GM13977 (cell line): ENCODE measurements at regions not wholly inside any gene's neighbourhood (a gene's known extent, or its start where the extent isn't known, plus 50 kb on each side); places are given as distances from the start of the nearest gene placed in this dataset.

Experiments
- DNase-seq: peaks from one replicate; pipeline ENCODE4 v3.0.0; 2012; ENCODE audit warnings: low spot score
- CTCF ChIP-seq: IDR thresholded peaks from 2 replicates; pipeline ENCODE4 v1.5.1; 2012; ENCODE audit warnings: mild to moderate bottlenecking, control low read depth; ENCODE audit not compliant: insufficient read depth; ENCODE audit errors: extremely low read depth, missing control alignments
- in situ Hi-C: fragments of 300-500 bp; cut with MboI; formaldehyde crosslinking; loops from one replicate; pipeline ENCODE4 v1.12.0; 2022; ENCODE audit warnings: low sequenced_read_pairs, low pct_unique_long_range_greater_than_20kb, mixed read lengths, inconsistent platforms; ENCODE audit not compliant: unreplicated experiment

DNA sequence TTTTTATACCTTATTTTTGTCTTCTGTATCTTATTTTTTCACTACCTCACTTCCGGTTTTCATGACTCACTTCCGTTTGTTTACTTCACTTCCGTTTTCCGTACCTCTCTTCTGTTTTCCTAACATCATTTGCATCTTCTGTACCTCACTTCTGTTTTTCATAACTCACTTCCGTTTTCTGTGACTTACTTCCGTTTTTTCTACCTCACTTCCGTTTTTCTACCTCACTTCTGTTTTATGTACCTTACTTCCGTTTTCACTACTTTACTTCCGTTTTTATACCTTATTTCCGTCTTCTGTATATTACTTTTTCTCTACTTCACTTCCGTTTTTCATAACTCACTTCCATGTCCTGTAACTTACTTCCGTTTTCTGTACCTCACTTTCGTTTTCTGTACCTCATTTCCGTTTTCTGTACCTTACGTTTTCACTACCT, 492.5 kb upstream of the AKR1E2 start:
- in situ Hi-C loops: no loop called here
- no peak for TF ChIP-seq CTCF
- no peak for DNase-seq

GRCh38 chr10:4332764-4333458, 493.1 kb upstream of the AKR1E2 start:
- no peak for DNase-seq
- in situ Hi-C loops: no loop called here
- TF ChIP-seq CTCF: no peak

DNA sequence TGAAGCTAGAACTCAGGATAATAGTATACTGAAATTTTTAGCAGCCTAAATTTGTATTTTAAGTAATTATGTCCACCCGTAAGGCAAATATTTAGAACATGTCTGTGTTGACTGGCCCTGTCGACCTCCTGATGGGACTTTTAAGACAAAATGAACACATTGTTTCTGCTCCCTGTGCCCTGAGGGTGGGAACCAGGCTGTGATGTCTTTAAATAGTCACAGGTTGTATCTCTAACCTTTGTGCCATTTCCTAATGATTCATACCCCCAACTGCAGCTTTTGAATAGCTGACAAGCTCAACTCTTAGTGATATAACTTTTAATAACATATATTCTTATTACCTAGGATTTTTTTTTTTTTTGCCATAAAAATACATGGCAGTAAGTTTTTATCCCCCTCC, 494.9 kb upstream of the AKR1E2 start:
- TF ChIP-seq CTCF: no peak
- DNase-seq: no peak
- in situ Hi-C loops: no loop called here

DNA sequence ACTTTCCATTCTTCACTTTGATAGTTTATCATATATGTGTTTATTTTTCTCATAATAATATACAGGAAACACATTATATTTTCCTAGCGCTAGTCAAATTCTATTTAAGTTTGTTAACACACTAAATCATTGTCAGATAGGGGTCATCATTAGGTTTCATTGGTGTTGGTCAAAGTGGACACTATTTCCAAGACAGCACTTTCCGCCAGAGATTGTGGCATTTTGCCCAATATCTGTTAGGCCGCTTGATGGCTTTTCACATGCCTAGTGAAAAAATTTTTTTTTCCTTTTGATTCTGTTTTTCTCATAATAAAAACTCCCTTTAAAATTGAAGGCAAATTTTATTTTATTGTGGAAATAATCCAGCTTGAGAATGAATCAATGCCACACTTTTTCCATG, 495.4 kb upstream of the AKR1E2 start:
- in situ Hi-C loops: no loop called here
- no peak for DNase-seq
- TF ChIP-seq CTCF: no peak

GRCh38 chr10:4329225-4329624, 496.8 kb upstream of the AKR1E2 start:
- DNase-seq: no peak
- TF ChIP-seq CTCF: no peak
- in situ Hi-C loops: no loop called here

DNA sequence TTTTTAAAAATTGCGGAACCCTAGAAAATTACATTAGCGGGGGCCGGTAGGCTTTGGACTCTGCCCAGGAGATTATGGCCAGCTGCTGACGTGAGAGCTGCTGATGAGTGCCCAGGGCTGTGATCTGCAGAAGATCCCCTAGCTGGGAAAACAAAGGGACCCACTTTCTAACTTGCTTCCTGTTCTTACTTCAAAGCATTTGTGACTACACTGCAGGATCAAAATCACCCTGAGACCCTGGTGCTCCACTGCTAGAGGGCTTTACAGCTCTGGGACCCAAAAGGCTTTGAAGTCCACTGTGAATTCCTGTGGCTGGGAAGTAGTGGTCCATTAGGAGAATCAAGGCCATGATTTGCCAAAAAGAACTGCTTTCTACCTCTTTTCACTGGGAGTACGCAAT, 499.4 kb upstream of the AKR1E2 start:
- TF ChIP-seq CTCF: no peak

More for the DNA sequence above, 499.4 kb upstream of the AKR1E2 start:
- no peak for DNase-seq
- in situ Hi-C loops: no loop called here
